ENCODE measurements at regions not wholly inside any gene's neighbourhood (a gene's known extent, or its start where the extent isn't known, plus 50 kb on each side); places are given as distances from the start of the nearest gene placed in this dataset.

GRCh38 chrX:148146121-148146520, 165.0 kb downstream of the FMR1NB start:
- no peak for TF ChIP-seq CTCF (IDR thresholded peaks at IDR 0.05)
- no peak for TF ChIP-seq POLR2A (IDR thresholded peaks at IDR 0.05)
